Epithelial cell of esophagus (primary cell): ENCODE measurements at regions not wholly inside any gene's neighbourhood (a gene's known extent, or its start where the extent isn't known, plus 50 kb on each side); places are given as distances from the start of the nearest gene placed in this dataset.

ENCODE experiments used
- DNase-seq: peaks from one replicate; pipeline ENCODE4 v3.0.0; 2010; ENCODE audit warnings: low read depth
- H3K4me3 ChIP-seq: 2 replicates; pipeline ENCODE4 v1.5.1; 2011; ENCODE audit warnings: mild to moderate bottlenecking, low read length, control low read depth
- CTCF ChIP-seq: IDR thresholded peaks from 2 replicates; pipeline ENCODE4 v1.5.1; 2011; ENCODE audit warnings: low read depth, mild to moderate bottlenecking, low read length, control low read depth, inconsistent platforms; ENCODE audit not compliant: insufficient read depth; ENCODE audit errors: missing control alignments

- no peak for TF ChIP-seq CTCF
- DNase-seq = no peak
- no peak overlapping the region for H3K4me3 ChIP-seq
These were observed 102.2 kb upstream of the ANKRD1 start for GRCh38 chr10:91022924-91023699.

DNA sequence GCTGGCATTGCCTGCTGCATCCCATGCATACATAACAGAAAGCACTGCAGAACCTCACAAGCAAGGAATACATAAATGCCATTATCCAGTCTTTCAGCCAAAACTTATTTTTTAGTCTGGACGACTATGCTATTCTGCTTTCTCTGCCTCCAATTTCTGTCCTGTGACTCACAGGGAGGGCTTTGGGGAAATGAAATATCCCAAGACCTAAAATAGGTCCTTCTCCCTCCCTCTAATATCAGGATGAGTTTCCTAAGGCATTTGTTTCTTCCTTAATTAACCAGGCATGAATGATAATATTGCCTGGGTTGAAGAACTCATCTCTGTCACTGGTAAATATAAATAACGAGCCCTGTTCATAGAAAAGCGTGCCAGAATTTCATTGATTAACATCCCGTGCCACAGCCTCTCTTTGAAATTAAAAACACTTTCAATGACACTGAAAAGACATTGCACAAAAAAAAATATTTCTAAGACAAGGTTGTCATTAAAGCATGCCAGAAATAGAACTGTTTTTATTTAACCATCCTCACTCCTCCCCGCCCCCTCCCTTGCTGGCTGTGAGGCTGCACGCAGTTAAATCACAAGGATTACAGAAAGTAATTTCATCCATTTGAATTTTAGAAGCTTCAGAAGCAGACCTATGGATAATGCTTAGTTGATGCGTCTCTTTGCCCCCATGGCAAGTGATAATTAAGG, 103.0 kb upstream of the ANKRD1 start:
- H3K4me3 ChIP-seq = no peak overlapping the region
- DNase-seq = no peak
- TF ChIP-seq CTCF = no peak

DNA sequence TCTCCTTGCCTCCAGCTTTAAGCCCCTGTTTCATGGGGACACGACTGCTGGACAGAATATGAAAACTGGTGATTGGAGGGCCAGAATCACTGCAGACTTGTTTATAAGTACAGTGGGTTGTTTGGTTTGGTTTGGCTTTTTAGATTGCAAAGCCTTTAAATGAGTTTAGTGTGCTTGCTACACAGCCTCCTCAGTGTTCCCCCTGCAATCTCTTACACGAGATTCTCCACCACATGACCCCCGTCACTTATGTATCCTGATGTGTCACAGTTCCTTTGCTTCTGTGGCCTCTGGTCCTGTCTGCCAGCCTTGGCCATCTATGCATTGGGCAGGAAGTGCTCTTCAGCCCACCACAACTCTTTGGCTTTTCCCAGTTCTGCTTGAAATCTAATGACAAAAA, 103.7 kb upstream of the ANKRD1 start:
- DNase-seq = no peak
- no peak for TF ChIP-seq CTCF
- no peak overlapping the region for H3K4me3 ChIP-seq

DNA sequence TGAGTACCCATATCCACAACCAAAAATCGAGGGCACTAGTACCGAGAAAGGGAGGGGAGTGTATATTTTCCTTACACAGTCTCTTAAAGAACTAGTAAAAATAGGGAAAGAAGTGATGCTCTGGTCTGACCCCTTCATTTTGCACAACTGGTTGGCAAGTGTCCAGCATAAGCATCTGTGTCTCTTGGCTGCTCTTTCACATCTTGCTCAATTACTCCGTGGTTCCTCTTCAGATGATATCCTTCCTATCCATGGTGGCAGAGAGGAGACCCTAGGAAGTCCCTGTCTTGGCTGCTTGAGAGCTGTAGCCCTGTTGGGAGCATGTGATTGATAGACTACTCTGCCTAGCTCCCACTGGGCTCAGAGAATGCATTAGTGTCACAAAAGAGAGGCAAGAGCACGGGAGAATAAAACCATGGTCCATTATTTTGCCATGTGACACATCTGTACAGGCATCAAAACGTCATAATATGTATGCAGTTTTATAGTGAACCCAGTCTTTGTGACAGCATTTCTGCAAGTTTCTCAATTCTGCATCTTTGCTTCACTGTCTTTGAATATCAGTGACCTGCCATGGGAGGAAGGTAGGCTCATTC, 111.8 kb upstream of the ANKRD1 start:
- DNase-seq = no peak
- no peak for TF ChIP-seq CTCF
- no peak overlapping the region for H3K4me3 ChIP-seq

- no peak for TF ChIP-seq CTCF
- DNase-seq = no peak
- H3K4me3 ChIP-seq = no peak overlapping the region
These were observed 112.5 kb upstream of the ANKRD1 start for GRCh38 chr10:91033324-91033950.

- H3K4me3 ChIP-seq = no peak overlapping the region
- DNase-seq = no peak
- no peak for TF ChIP-seq CTCF
These were observed 113.2 kb upstream of the ANKRD1 start for GRCh38 chr10:91034042-91034441.
